ENCODE measurements at regions not wholly inside any gene's neighbourhood (a gene's known extent, or its start where the extent isn't known, plus 50 kb on each side); places are given as distances from the start of the nearest gene placed in this dataset.

GRCh38 chr11:97751405-97751804, 1269.3 kb upstream of the CNTN5 start:
- intact Hi-C loops (cut with DNase I) = no loop called here
- H3K36me3 ChIP-seq = no peaks in the 10 kb centered on the region
- H3K4me3 ChIP-seq = no peak overlapping the region
- 84 to 89% methylated on average over 5 of the region's 5 CpGs for WGBS, 2 donors
- no peaks in the 10 kb centered on the region for H3K4me1 ChIP-seq
- no peak for TF ChIP-seq POLR2AphosphoS5 (IDR thresholded peaks at IDR 0.05)
- no peak for TF ChIP-seq POLR2A (IDR thresholded peaks at IDR 0.05)
- TF ChIP-seq CTCF (IDR thresholded peaks at IDR 0.05) = no peak
- TF ChIP-seq EP300 (IDR thresholded peaks at IDR 0.05) = no peak
- H3K9me3 ChIP-seq = no peaks in the 10 kb centered on the region
- DNase-seq = no peak
- H3K27ac ChIP-seq = no peak overlapping the region
- H3K27me3 ChIP-seq = no peaks in the 10 kb centered on the region

- H3K27ac ChIP-seq = no peak overlapping the region
- DNase-seq = no peak
- H3K4me3 ChIP-seq = no peak overlapping the region
- intact Hi-C loops (cut with DNase I) = no loop called here
- H3K9me3 ChIP-seq = no peaks in the 10 kb centered on the region
- 90 to 95% methylated on average over 2 of the region's 2 CpGs for WGBS, 2 donors
- H3K27me3 ChIP-seq = no peaks in the 10 kb centered on the region
- TF ChIP-seq POLR2AphosphoS5 (IDR thresholded peaks at IDR 0.05) (no peak), EP300 (IDR thresholded peaks at IDR 0.05) (no peak), POLR2A (IDR thresholded peaks at IDR 0.05) (no peak), CTCF (IDR thresholded peaks at IDR 0.05) (no peak)
- no peaks in the 10 kb centered on the region for H3K4me1 ChIP-seq
- no peaks in the 10 kb centered on the region for H3K36me3 ChIP-seq
Observed at GRCh38 chr11:97751952-97752351, 1268.8 kb upstream of the CNTN5 start.

GRCh38 chr11:97754976-97755375, 1265.8 kb upstream of the CNTN5 start:
- TF ChIP-seq CTCF (IDR thresholded peaks at IDR 0.05) (no peak), POLR2AphosphoS5 (IDR thresholded peaks at IDR 0.05) (no peak), EP300 (IDR thresholded peaks at IDR 0.05) (no peak), POLR2A (IDR thresholded peaks at IDR 0.05) (no peak)
- no peaks in the 10 kb centered on the region for H3K4me1 ChIP-seq
- H3K4me3 ChIP-seq = no peak overlapping the region
- no peaks in the 10 kb centered on the region for H3K27me3 ChIP-seq
- 63 to 79% methylated on average over 3 of the region's 3 CpGs for WGBS, 2 donors
- no peak overlapping the region for H3K27ac ChIP-seq
- no peaks in the 10 kb centered on the region for H3K9me3 ChIP-seq
- intact Hi-C loops (cut with DNase I) = no loop called here
- no peaks in the 10 kb centered on the region for H3K36me3 ChIP-seq
- DNase-seq = no peak

- TF ChIP-seq EP300 (IDR thresholded peaks at IDR 0.05) (no peak), POLR2A (IDR thresholded peaks at IDR 0.05) (no peak), CTCF (IDR thresholded peaks at IDR 0.05) (no peak), POLR2AphosphoS5 (IDR thresholded peaks at IDR 0.05) (no peak)
- H3K4me1 ChIP-seq = no peaks in the 10 kb centered on the region
- H3K4me3 ChIP-seq = no peak overlapping the region
- no peak overlapping the region for H3K27ac ChIP-seq
- intact Hi-C loops (cut with DNase I) = no loop called here
- no peaks in the 10 kb centered on the region for H3K9me3 ChIP-seq
- 83 to 88% methylated on average over 4 of the region's 4 CpGs for WGBS, 2 donors
- no peak for DNase-seq
- H3K36me3 ChIP-seq = no peaks in the 10 kb centered on the region
- H3K27me3 ChIP-seq = no peaks in the 10 kb centered on the region
Observed at GRCh38 chr11:97756571-97757335, 1264.0 kb upstream of the CNTN5 start.

GRCh38 chr11:97761175-97761574, 1259.6 kb upstream of the CNTN5 start:
- H3K36me3 ChIP-seq = no peaks in the 10 kb centered on the region
- no peak overlapping the region for H3K27ac ChIP-seq
- DNase-seq = no peak
- H3K27me3 ChIP-seq = no peaks in the 10 kb centered on the region
- H3K4me1 ChIP-seq = no peaks in the 10 kb centered on the region
- no peak overlapping the region for H3K4me3 ChIP-seq
- intact Hi-C loops (cut with DNase I) = no loop called here
- TF ChIP-seq POLR2A (IDR thresholded peaks at IDR 0.05) = no peak
- TF ChIP-seq CTCF (IDR thresholded peaks at IDR 0.05) = no peak
- TF ChIP-seq POLR2AphosphoS5 (IDR thresholded peaks at IDR 0.05) = no peak
- 47 to 62% methylated on average over 2 of the region's 2 CpGs for WGBS, 2 donors
- no peaks in the 10 kb centered on the region for H3K9me3 ChIP-seq

Measured in sigmoid colon (tissue), 6 donors.